ENCODE measurements at regions not wholly inside any gene's neighbourhood (a gene's known extent, or its start where the extent isn't known, plus 50 kb on each side); places are given as distances from the start of the nearest gene placed in this dataset.

DNA sequence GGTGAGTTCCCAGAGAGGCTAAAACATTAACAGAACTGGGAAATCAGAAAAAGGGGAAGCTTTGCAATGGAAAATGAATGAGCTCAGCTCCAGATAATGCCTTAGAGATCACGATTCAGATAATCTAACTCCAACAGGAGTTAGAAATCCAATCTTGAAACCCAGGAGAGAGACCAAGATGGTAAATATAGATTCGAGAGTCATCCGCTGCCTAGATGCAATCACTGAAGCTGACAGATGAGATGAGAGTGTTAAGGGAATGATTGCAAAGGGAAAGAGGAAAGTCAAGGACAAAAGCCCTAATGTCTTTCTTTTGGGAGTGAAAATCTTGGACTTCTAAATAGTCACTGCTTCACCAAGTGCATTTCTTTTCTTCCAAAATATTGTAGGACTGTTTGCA lies 722.0 kb downstream of the EPHA4 start:
- DNase-seq (ENCODE audit: low spot score): no peak

GRCh38 chr2:220855296-220855695 lies 716.8 kb downstream of the EPHA4 start:
- peak; percentile 3 for DNase-seq (ENCODE audit: low spot score)

GRCh38 chr2:220856486-220856885 lies 715.6 kb downstream of the EPHA4 start:
- DNase-seq (ENCODE audit: low spot score): no peak

DNA sequence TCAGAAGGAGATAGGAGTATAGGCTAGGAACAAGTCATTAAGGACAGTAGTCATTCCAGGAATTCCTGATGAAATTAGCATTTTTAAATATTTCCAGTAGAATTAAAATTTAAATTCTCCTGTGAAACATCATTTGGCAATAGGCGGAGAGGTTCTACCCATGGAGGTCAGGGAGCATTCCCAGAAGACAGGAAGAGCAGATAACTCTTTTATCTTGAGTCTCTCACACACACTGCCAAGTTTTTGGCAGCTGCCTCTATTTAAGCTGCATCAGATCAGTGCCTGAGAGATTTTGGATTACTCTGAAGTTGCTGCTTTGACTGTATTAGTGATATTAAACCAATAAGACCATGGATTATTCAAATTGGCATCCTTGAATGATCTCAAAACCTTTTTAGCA lies 714.7 kb downstream of the EPHA4 start:
- no peak for DNase-seq (ENCODE audit: low spot score)

- no peak for DNase-seq (ENCODE audit: low spot score)
Measured at GRCh38 chr2:220858101-220858500, 714.0 kb downstream of the EPHA4 start.

DNA sequence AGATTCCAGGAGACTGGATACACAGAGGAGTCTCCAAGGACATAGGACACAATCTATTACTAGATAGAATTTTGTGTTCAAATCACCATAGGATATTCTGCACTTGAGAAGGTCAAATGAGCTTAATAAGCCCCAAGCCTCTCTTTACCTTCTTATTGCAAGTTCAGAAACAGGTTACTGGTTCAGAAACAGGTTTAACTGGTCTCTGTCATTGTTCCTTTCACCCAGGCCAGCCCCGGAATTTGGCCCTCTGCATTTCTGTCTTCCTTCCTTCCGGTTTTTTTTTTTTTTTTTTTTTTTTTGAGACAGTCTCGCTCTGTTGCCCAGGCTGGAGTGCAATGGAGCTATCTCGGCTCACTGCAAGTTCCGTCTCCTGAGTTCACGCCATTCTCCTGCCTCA lies 700.2 kb downstream of the EPHA4 start:
- no peak for DNase-seq (ENCODE audit: low spot score)

- DNase-seq (ENCODE audit: low spot score): no peak
Measured at GRCh38 chr2:220876080-220876824, 695.9 kb downstream of the EPHA4 start.

DNA sequence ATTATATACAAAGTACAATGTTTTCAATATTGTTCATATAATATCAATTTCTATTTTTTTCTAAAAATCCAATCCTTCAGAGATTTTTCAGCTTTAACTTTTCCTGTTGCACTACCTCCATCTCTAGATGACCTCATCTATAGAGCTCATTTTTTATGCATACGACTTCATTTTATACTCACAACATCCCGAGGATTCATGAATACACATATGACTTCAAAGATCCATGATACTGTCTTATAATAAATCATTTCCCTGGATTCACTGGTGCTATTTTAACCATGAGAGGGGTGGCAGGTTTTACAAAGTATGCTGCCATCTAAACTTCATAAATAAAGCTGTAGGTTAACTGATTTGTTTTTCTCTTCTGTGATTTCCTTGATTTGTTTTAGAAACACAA lies 694.6 kb downstream of the EPHA4 start:
- DNase-seq (ENCODE audit: low spot score): no peak

DNA sequence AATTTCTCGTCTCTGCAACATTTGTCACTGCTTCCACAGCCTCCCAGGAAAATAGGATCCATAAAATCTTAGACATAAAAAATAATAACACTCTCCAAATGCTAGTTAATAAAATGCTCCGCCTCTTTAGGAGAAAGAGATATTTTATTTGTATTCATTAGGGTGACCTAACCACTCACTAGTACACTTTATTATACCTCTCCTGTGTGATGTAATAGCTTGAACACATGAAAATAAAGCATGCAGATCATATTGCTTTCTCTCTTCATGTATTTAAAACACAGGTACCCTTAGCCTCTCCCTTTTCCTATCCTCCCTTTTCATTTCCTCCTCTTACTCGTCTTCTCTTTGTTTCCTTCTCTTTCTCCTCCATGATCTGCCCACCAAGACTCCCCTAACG lies 694.2 kb downstream of the EPHA4 start:
- DNase-seq (ENCODE audit: low spot score): no peak

GRCh38 chr2:220880623-220881596 lies 691.2 kb downstream of the EPHA4 start:
- DNase-seq (ENCODE audit: low spot score): no peak

DNA sequence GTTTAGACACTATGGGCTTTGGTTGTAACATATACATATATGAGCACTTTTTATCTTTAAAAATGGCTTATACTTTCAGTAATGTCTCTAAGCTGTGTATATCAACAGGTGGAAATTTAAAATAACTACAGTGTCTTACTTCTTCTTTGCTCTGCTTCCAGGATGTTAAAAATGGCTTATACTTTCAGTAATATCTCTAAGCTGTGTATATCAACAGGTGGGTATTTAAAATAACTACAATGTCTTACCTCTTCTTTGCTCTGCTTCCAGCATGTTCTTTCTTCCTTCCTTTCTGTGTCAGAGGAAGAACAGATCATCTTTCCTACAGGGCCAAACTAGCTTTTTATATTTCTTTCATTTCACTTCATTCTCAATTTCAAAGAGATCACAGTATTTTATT lies 689.6 kb downstream of the EPHA4 start:
- no peak for DNase-seq (ENCODE audit: low spot score)

GRCh38 chr2:220885593-220885992 lies 686.5 kb downstream of the EPHA4 start:
- DNase-seq (ENCODE audit: low spot score): no peak

DNA sequence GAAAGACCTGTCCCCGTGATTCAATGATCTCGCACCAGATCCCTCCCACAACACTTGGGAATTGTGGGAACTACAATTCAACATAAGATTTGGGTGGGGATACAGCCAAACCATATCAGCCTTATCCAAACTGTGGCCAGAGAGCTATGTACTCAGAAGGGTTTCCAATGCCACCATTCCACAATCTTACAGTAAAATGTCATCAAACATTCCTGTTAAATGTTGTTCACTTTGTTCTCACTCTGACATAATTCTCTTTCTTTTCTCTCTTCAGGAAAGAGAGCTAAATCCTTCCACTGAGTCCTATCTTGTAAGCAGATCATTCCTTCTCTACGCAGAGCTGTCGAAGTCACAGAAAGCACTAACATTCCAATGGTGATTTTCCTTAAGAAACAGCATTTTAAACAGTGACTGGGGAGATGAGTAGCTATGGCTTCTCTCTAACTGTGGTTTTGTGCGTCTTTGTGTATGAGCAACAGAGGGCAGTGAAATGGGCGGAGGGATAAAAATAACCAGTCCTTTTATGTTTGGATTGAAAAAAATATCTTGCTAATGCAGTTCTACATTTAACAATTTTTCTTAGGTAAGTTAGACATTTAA lies 684.7 kb downstream of the EPHA4 start:
- DNase-seq (ENCODE audit: low spot score): no peak

DNA sequence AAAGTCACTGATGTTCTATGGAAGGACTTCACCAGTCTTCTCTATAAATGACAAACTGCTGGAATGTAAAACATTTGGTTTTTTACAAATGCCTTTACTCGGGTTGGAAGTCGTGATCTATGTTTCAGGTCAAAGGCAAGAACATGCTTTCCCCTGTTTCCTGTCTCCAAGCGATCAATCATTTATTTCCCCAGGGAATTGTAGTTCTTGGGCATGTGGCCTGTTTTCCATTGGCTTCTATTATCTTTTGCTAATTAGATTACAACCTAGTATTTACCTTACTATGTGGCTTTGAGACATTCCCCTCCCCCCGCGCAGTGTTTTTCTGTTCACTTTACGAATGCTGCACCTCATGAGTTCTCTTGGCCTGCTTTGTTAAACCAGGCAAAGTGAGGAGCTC lies 684.2 kb downstream of the EPHA4 start:
- no peak for DNase-seq (ENCODE audit: low spot score)

GRCh38 chr2:220890931-220891330 lies 681.2 kb downstream of the EPHA4 start:
- DNase-seq (ENCODE audit: low spot score): no peak

GRCh38 chr2:220891405-220891804 lies 680.7 kb downstream of the EPHA4 start:
- DNase-seq (ENCODE audit: low spot score): peak; percentile 92

DNA sequence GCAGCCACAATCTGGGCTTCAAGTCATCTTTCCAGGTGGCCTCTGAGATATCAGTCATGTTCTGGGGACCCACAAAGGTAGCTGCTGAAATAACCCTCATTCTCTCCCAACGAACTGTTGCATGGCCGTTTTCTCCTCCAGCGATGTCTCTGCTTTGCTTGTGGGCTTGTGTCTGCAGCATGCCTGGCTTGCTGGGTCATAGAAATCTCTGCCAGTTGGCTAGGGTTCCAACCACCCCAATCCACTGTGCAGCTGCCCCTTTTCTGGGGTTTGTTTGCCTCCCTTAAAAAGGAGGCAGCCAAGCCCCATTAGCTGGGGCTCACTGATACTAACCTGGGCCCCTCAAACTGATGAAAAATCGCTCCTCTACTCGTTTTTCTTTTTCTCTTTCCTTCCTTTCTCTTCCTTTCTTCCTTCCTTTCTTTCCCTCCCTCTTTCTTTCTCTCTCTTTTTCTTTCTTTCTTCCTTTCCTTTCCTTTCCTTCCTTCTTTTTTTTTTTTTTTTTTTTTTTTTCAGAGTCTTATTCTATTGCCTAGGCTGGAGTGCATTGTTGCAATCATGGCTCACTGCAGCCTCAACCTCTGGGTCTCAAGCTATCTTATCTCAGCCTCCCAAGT lies 680.0 kb downstream of the EPHA4 start:
- no peak for DNase-seq (ENCODE audit: low spot score)

DNA sequence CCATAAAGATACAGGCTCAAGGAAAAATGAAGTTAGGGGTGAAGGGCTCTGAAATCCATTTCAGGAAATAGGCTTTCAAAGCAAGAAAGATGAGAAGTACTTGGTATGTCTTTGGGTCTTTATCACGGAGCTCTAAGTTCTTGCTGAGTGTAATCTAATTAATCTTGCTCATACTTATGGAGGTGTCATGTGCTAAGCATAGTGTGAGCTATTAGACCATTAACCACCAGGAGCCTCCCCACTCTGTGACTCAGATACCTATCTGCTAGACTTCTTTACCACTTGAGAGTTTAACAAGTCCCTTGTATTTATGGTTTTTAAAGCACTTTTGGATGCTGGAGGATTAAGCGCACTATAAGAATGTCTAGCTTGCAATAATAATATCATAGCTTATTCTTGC lies 678.7 kb downstream of the EPHA4 start:
- DNase-seq (ENCODE audit: low spot score): peak; percentile 45

DNA sequence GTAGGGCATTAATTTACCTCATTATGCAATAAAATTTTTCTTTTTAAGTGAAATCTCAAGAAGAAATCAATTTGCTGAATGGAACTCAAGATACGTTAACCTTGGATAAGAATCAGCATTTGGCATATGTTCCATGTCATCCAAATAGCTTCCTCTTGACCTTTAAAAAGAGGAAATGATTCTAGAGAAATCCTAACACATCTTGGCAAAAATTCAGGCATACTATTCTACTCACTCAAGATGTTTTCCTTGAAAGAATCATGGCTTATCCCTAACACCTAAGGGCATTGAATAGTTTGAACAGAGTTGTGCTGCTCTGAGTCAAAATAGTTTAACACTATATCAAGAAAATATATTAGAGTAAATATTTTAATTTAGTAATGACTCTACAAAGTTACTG lies 678.0 kb downstream of the EPHA4 start:
- peak; percentile 3 for DNase-seq (ENCODE audit: low spot score)

GRCh38 chr2:220899492-220899891 lies 672.6 kb downstream of the EPHA4 start:
- no peak for DNase-seq (ENCODE audit: low spot score)

- no peak for DNase-seq (ENCODE audit: low spot score)
Measured at GRCh38 chr2:220904015-220904414, 668.1 kb downstream of the EPHA4 start.

DNA sequence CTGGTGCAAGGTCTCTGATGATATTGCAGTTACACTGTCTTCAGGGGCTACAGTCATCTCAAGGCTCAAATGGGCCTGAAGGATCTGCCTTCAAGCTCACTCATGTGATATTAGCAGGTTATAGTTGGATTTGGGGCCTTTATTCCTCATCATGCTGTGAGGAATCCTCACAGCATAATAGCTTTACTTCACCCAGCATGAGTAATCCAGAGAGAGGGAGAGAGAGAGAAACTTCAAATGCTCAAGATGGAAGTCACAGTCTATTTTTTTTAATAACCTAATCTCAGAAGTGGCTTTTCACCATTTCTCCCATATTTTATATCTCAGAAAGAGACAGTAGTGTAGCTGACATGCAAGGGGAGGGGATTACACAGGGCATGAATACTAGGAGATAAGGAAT lies 658.7 kb downstream of the EPHA4 start:
- peak; percentile 7 for DNase-seq (ENCODE audit: low spot score)

Data from kidney tubule cell (primary cell).